H9 (cell line): ENCODE measurements at regions not wholly inside any gene's neighbourhood (a gene's known extent, or its start where the extent isn't known, plus 50 kb on each side); places are given as distances from the start of the nearest gene placed in this dataset.
A peak's percentile ranks its signal among the peaks of the same experiment; 100 is the strongest.

Source experiments
- DNase-seq: peaks from one replicate; pipeline ENCODE4 v3.0.0-alpha.2; 2017
- H2AFZ ChIP-seq: one replicate; pipeline ENCODE4 v1.6.1; 2013; ENCODE audit warnings: mild to moderate bottlenecking, low read length, control low read depth, moderate library complexity
- H2AK5ac ChIP-seq: 2 replicates; pipeline ENCODE4 v1.6.1; 2013; ENCODE audit warnings: low read length, control low read depth, mixed read lengths; ENCODE audit not compliant: insufficient read length
- H2BK120ac ChIP-seq: one replicate; pipeline ENCODE4 v1.6.1; 2013; ENCODE audit warnings: low read depth, mild to moderate bottlenecking, low read length, control low read depth, inconsistent platforms; ENCODE audit not compliant: poor library complexity, severe bottlenecking
- H2BK12ac ChIP-seq: 2 replicates; pipeline ENCODE4 v1.6.1; 2013; ENCODE audit warnings: low read length, control low read depth, mixed read lengths, low read depth; ENCODE audit not compliant: insufficient read length
- H2BK15ac ChIP-seq: 2 replicates; pipeline ENCODE4 v1.6.1; 2013; ENCODE audit warnings: low read depth, low read length, control low read depth
- H2BK20ac ChIP-seq: one replicate; pipeline ENCODE4 v1.6.1; 2013; ENCODE audit warnings: low read depth, mild to moderate bottlenecking, low read length, control low read depth, inconsistent platforms; ENCODE audit not compliant: poor library complexity, severe bottlenecking
- H2BK5ac ChIP-seq: 2 replicates; pipeline ENCODE4 v1.6.1; 2013; ENCODE audit warnings: low read length, control low read depth, mixed read lengths; ENCODE audit not compliant: insufficient read length
- H3K14ac ChIP-seq: 2 replicates; pipeline ENCODE4 v1.6.1; 2013; ENCODE audit warnings: low read length, control low read depth; ENCODE audit not compliant: insufficient read depth
- H3K18ac ChIP-seq: 2 replicates; pipeline ENCODE4 v1.6.1; 2013; ENCODE audit warnings: low read depth, mild to moderate bottlenecking, mixed read lengths, low read length, control low read depth; ENCODE audit not compliant: insufficient read length
- H3K23ac ChIP-seq: 2 replicates; pipeline ENCODE4 v1.6.1; 2013; ENCODE audit warnings: low read length, control low read depth, mixed read lengths, low read depth; ENCODE audit not compliant: insufficient read length
- H3K23me2 ChIP-seq: 2 replicates; pipeline ENCODE4 v1.6.1; 2013; ENCODE audit warnings: low read depth, mild to moderate bottlenecking, mixed read lengths, low read length, control low read depth; ENCODE audit not compliant: insufficient read length, poor library complexity, severe bottlenecking
- H3K27ac ChIP-seq: 2 replicates; pipeline ENCODE4 v1.5.1; 2013; ENCODE audit warnings: low read length, control low read depth, mixed read lengths, low read depth; ENCODE audit not compliant: insufficient read length
- H3K27me3 ChIP-seq: 2 replicates; pipeline ENCODE4 v1.6.1; 2013; ENCODE audit warnings: low read length, control low read depth, inconsistent platforms; ENCODE audit not compliant: insufficient read depth
- H3K4ac ChIP-seq: 2 replicates; pipeline ENCODE4 v1.6.1; 2013; ENCODE audit warnings: low read depth, mild to moderate bottlenecking, control low read depth, inconsistent platforms, low read length, moderate library complexity
- H3K4me1 ChIP-seq: 2 replicates; pipeline ENCODE4 v1.6.1; 2013; ENCODE audit warnings: low read length, control low read depth, inconsistent platforms; ENCODE audit not compliant: insufficient read depth
- H3K4me2 ChIP-seq: 2 replicates; pipeline ENCODE4 v1.6.1; 2013; ENCODE audit warnings: low read length, control low read depth, mixed read lengths; ENCODE audit not compliant: insufficient read length, insufficient read depth
- H3K56ac ChIP-seq: 2 replicates; pipeline ENCODE4 v1.6.1; 2013; ENCODE audit warnings: low read depth, mild to moderate bottlenecking, mixed read lengths, low read length, control low read depth; ENCODE audit not compliant: insufficient read length
- H3K79me1 ChIP-seq: 2 replicates; pipeline ENCODE4 v1.6.1; 2013; ENCODE audit warnings: low read depth, mild to moderate bottlenecking, moderate library complexity, low read length, control low read depth, inconsistent platforms; ENCODE audit not compliant: insufficient read depth, poor library complexity, severe bottlenecking
- H3K79me2 ChIP-seq: 2 replicates; pipeline ENCODE4 v1.6.1; 2013; ENCODE audit warnings: low read length, control low read depth, inconsistent platforms; ENCODE audit not compliant: insufficient read depth
- H3K9ac ChIP-seq: 2 replicates; pipeline ENCODE4 v1.6.1; 2013; ENCODE audit warnings: low read length, control low read depth, mixed read lengths; ENCODE audit not compliant: insufficient read length; ENCODE audit errors: extremely low read depth
- H3K9me3 ChIP-seq: one replicate; pipeline ENCODE4 v1.6.1; 2013; ENCODE audit warnings: low read depth, low read length, inconsistent platforms; ENCODE audit not compliant: control insufficient read depth
- H3T11ph ChIP-seq: one replicate; pipeline ENCODE4 v1.6.1; 2013; ENCODE audit warnings: mild to moderate bottlenecking, low read length, control low read depth, inconsistent platforms
- H4K20me1 ChIP-seq: one replicate; pipeline ENCODE4 v1.6.1; 2013; ENCODE audit not compliant: control insufficient read depth, insufficient read length, insufficient read depth
- H4K5ac ChIP-seq: 2 replicates; pipeline ENCODE4 v1.6.1; 2013; ENCODE audit warnings: low read depth, mild to moderate bottlenecking, mixed read lengths, low read length, control low read depth; ENCODE audit not compliant: insufficient read length
- H4K8ac ChIP-seq: replicated peaks from 2 replicates; pipeline ENCODE4 v1.6.1; 2013; ENCODE audit warnings: low read length, control low read depth, mixed read lengths, low read depth; ENCODE audit not compliant: insufficient read length
- H4K91ac ChIP-seq: 2 replicates; pipeline ENCODE4 v1.6.1; 2013; ENCODE audit warnings: low read depth, mild to moderate bottlenecking, moderate library complexity, mixed read lengths, low read length, control low read depth; ENCODE audit not compliant: insufficient read length
- H3K27ac Mint-ChIP-seq, 3 experiments: 2 replicates in 2 of 3; 3 replicates in 1 of 3; pipeline ENCODE4 v1.8.0; 2020 to 2021; ENCODE audit warnings: mixed read lengths in 3 of 3, mild to moderate bottlenecking in 1 of 3, moderate library complexity in 1 of 3
- H3K27me3 Mint-ChIP-seq: 2 replicates; pipeline ENCODE4 v1.8.0; 2021; ENCODE audit warnings: low read depth, mild to moderate bottlenecking, moderate library complexity, mixed read lengths
- H3K36me3 Mint-ChIP-seq, 3 experiments: 2 replicates in 2 of 3; 3 replicates in 1 of 3; pipeline ENCODE4 v1.8.0; 2020 to 2021; ENCODE audit warnings: low read depth in 3 of 3, mixed read lengths in 3 of 3; ENCODE audit not compliant: insufficient read depth in 1 of 3
- H3K4me1 Mint-ChIP-seq, 2 experiments: 2 replicates each; pipeline ENCODE4 v1.8.0; 2020; ENCODE audit warnings: mixed read lengths in 2 of 2
- H3K4me3 Mint-ChIP-seq, 2 experiments: 2 replicates in 1 of 2; 3 replicates in 1 of 2; pipeline ENCODE4 v1.8.0; 2020 to 2021; ENCODE audit warnings: mild to moderate bottlenecking in 2 of 2, mixed read lengths in 2 of 2, moderate library complexity in 1 of 2
- H3K9me3 Mint-ChIP-seq, 2 experiments: 2 replicates in 1 of 2; 3 replicates in 1 of 2; pipeline ENCODE4 v1.8.0; 2020; ENCODE audit warnings: mild to moderate bottlenecking in 2 of 2, mixed read lengths in 2 of 2, moderate library complexity in 1 of 2
- WGBS: extraction: QIAGEN DNeasy Blood & Tissue Kit; methylation state at CpG from one replicate; pipeline ENCODE4 v1.1.7; 2013; ENCODE audit warnings: missing lambda C conversion rate, low lambda C conversion rate, mixed read lengths; ENCODE audit not compliant: insufficient read length; ENCODE audit errors: extremely low coverage; 5-methylcytosine and 5-hydroxymethylcytosine counted together
- TF ChIP-seq, protein P1 (sequence below): fragments of 200-600 bp; sonication (generic); conservative IDR thresholded peaks from 3 replicates; pipeline ENCODE4 v1.8.0; 2021; ENCODE audit warnings: antibody characterized with exemption, mild to moderate bottlenecking

DNA sequence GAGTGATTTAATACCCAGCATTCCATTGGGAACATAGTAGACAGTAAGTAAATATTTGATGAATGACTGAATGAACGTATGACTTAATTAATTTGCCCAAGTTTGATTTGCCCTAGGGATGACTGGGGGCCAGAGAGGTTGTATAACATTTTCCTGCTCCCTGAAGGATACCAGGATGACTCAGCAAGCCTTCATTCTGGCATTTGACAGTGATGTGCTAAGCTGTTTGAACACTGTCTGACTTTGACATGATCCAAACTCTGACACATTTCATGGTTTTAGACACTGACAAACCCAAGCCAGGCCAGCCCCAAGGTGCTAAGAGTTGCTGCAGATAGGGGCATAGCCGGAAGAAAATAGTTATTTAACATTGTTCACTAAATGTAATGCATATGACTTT, 53.4 kb upstream of the KLF12 start:
- H3K36me3 Mint-ChIP-seq = no peaks in the 10 kb centered on the region
- Histone ChIP-seq H3K14ac (no peak overlapping the region), H3T11ph (no peak overlapping the region), H3K9ac (no peak overlapping the region), H2BK20ac (no peak overlapping the region), H4K91ac (no peak overlapping the region), H2BK120ac (no peak overlapping the region), H3K18ac (no peak overlapping the region), H3K23ac (no peak overlapping the region), H4K8ac (no peak overlapping the region), H4K20me1 (no peaks in the 10 kb centered on the region), H3K9me3 (no peaks in the 10 kb centered on the region), H3K27ac (no peak overlapping the region), H2AFZ (no peak overlapping the region), H3K27me3 (no peaks in the 10 kb centered on the region), H2AK5ac (no peak overlapping the region), H2BK12ac (no peak overlapping the region), H3K79me1 (no peaks in the 10 kb centered on the region), H4K5ac (no peak overlapping the region), H3K4ac (no peak overlapping the region), H3K23me2 (no peaks in the 10 kb centered on the region), H3K56ac (no peak overlapping the region), H3K4me1 (no peaks in the 10 kb centered on the region), H3K4me2 (no peak overlapping the region), H2BK15ac (no peak overlapping the region), H2BK5ac (no peak overlapping the region), H3K79me2 (no peaks in the 10 kb centered on the region)
- TF ChIP-seq, protein P1, sequence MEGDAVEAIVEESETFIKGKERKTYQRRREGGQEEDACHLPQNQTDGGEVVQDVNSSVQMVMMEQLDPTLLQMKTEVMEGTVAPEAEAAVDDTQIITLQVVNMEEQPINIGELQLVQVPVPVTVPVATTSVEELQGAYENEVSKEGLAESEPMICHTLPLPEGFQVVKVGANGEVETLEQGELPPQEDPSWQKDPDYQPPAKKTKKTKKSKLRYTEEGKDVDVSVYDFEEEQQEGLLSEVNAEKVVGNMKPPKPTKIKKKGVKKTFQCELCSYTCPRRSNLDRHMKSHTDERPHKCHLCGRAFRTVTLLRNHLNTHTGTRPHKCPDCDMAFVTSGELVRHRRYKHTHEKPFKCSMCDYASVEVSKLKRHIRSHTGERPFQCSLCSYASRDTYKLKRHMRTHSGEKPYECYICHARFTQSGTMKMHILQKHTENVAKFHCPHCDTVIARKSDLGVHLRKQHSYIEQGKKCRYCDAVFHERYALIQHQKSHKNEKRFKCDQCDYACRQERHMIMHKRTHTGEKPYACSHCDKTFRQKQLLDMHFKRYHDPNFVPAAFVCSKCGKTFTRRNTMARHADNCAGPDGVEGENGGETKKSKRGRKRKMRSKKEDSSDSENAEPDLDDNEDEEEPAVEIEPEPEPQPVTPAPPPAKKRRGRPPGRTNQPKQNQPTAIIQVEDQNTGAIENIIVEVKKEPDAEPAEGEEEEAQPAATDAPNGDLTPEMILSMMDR = no peak
- peak overlapping the region in 2 of 3 experiments; percentile 44 to 56; a peak in 2 of 7 replicates for H3K27ac Mint-ChIP-seq
- no peaks in the 10 kb centered on the region for H3K4me1 Mint-ChIP-seq
- DNase-seq = no peak
- H3K27me3 Mint-ChIP-seq = no peaks in the 10 kb centered on the region
- H3K4me3 Mint-ChIP-seq = no peak overlapping the region
- H3K9me3 Mint-ChIP-seq = no peaks in the 10 kb centered on the region
- no CpG with 5 or more reads among the region's 2 CpGs for WGBS
